Keratinocyte (primary cell): ENCODE measurements at regions not wholly inside any gene's neighbourhood (a gene's known extent, or its start where the extent isn't known, plus 50 kb on each side); places are given as distances from the start of the nearest gene placed in this dataset.

ENCODE experiments used
- DNase-seq: peaks from one replicate; pipeline ENCODE4 v3.0.0-alpha.2; 2011; ENCODE audit warnings: low read depth, missing footprints, low spot score
- FAIRE-seq: peaks from 2 replicates; lab custom pipeline; 2011; peaks lifted over from hg19 to GRCh38; lab: Jason Lieb, UNC
- H2AFZ ChIP-seq: 2 replicates; pipeline ENCODE4 v1.6.0; 2012; ENCODE audit warnings: low read length, control low read depth, inconsistent platforms; ENCODE audit not compliant: control insufficient read depth
- H3K27ac ChIP-seq: 2 replicates; pipeline ENCODE4 v1.5.1; 2011; ENCODE audit warnings: low read length; ENCODE audit not compliant: control insufficient read depth, insufficient read depth
- H3K27me3 ChIP-seq: 3 replicates; pipeline ENCODE4 v1.6.0; 2011; ENCODE audit warnings: low read length; ENCODE audit not compliant: control insufficient read depth, insufficient read depth; ENCODE audit errors: extremely low read depth
- H3K36me3 ChIP-seq, 2 experiments: 2 replicates in 1 of 2; 3 replicates in 1 of 2; pipeline ENCODE4 v1.5.1; 2011; ENCODE audit warnings: low read length in 2 of 2, mild to moderate bottlenecking in 1 of 2; ENCODE audit not compliant: control insufficient read depth in 2 of 2, insufficient read depth in 2 of 2; ENCODE audit errors: extremely low read depth in 1 of 2
- H3K4me1 ChIP-seq: 3 replicates; pipeline ENCODE4 v1.5.1; 2011; ENCODE audit warnings: low read length; ENCODE audit not compliant: control insufficient read depth, insufficient read depth; ENCODE audit errors: extremely low read depth
- H3K4me2 ChIP-seq: 3 replicates; pipeline ENCODE4 v1.6.0; 2011; ENCODE audit warnings: low read depth, low read length; ENCODE audit not compliant: control insufficient read depth, insufficient read depth; ENCODE audit errors: extremely low read depth
- H3K4me3 ChIP-seq, 3 experiments: fragments of 200-600 bp in 1 of 3; sonication (generic) in 1 of 3; 2 replicates in 2 of 3; 3 replicates in 1 of 3; pipeline ENCODE4 v1.5.1; 2011 to 2016; ENCODE audit warnings: low read length in 3 of 3, mild to moderate bottlenecking in 3 of 3, control low read depth in 2 of 3, inconsistent platforms in 1 of 3, low read depth in 1 of 3, mixed read lengths in 1 of 3, mixed run types in 1 of 3, moderate library complexity in 1 of 3; ENCODE audit not compliant: control insufficient read depth in 2 of 3, insufficient read depth in 2 of 3; ENCODE audit errors: extremely low read depth in 1 of 3
- H3K79me2 ChIP-seq: 2 replicates; pipeline ENCODE4 v1.6.0; 2012; ENCODE audit warnings: low read length; ENCODE audit not compliant: control insufficient read depth, insufficient read depth
- H3K9ac ChIP-seq: 3 replicates; pipeline ENCODE4 v1.6.0; 2011; ENCODE audit warnings: low read length; ENCODE audit not compliant: control insufficient read depth, insufficient read depth; ENCODE audit errors: extremely low read depth
- H3K9me1 ChIP-seq: 3 replicates; pipeline ENCODE4 v1.6.0; 2011; ENCODE audit warnings: low read length; ENCODE audit not compliant: control insufficient read depth, insufficient read depth; ENCODE audit errors: extremely low read depth
- H3K9me3 ChIP-seq: 2 replicates; pipeline ENCODE4 v1.5.1; 2012; ENCODE audit warnings: low read depth, low read length; ENCODE audit not compliant: control insufficient read depth
- H4K20me1 ChIP-seq: 3 replicates; pipeline ENCODE4 v1.6.0; 2011; ENCODE audit warnings: low read length; ENCODE audit not compliant: control insufficient read depth, insufficient read depth; ENCODE audit errors: extremely low read depth
- EZH2 ChIP-seq: IDR thresholded peaks from one replicate; pipeline ENCODE4 v1.6.1; 2012; ENCODE audit warnings: inconsistent platforms, mild to moderate bottlenecking, low read length, moderate library complexity
- dilution Hi-C: fragments of 300-500 bp; cut with MboI; formaldehyde crosslinking; loops from one replicate; pipeline ENCODE4 v1.7.0; 2020; ENCODE audit warnings: low sequenced_read_pairs; ENCODE audit not compliant: extremely low pct_ligation_motif_present
- TF ChIP-seq, protein P1 (sequence below), 3 experiments: IDR thresholded peaks in 1 of 3; conservative IDR thresholded peaks in 1 of 3; optimal IDR thresholded peaks in 1 of 3; 2 replicates in 2 of 3; 3 replicates in 1 of 3; pipeline versions ENCODE3 to v1.5.1; 2011; ENCODE audit warnings: low read length in 3 of 3, mild to moderate bottlenecking in 3 of 3, moderate library complexity in 2 of 3, control low read depth in 1 of 3, inconsistent platforms in 1 of 3; ENCODE audit not compliant: insufficient read depth in 2 of 3; ENCODE audit errors: extremely low read depth in 1 of 3

DNA sequence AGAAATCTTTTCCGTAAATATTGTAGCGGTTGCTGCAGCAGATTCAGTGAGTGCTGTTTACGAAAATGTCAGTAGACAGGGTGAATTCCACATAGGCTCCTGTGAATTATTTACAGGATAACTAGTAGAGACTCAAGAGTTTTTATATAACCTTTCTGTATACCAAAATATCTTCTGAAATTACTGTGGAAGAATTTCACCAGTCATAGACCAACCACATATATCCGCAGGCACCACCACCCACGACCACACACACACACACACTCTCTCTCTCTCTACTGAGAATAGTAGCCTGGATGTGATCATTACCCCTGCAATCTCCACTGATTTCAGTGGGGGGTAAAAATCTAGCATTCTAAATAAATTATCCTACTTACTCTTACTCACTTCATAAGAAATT lies 341.8 kb downstream of the RBM43 start:
- Histone ChIP-seq H3K36me3 (no peaks in the 10 kb centered on the region), H3K9me3 (no peaks in the 10 kb centered on the region), H2AFZ (no peak overlapping the region), H3K79me2 (no peaks in the 10 kb centered on the region), H3K4me3 (no peak overlapping the region), H3K9me1 (no peaks in the 10 kb centered on the region), H4K20me1 (no peaks in the 10 kb centered on the region), H3K4me1 (peaks cover 11% of the 10 kb centered on the region), H3K9ac (no peak overlapping the region), H3K27ac (no peak overlapping the region), H3K4me2 (no peak overlapping the region), H3K27me3 (no peaks in the 10 kb centered on the region)
- no peak for FAIRE-seq
- dilution Hi-C loops, result no loop called here
- DNase-seq, result no peak
- TF ChIP-seq, protein P1, sequence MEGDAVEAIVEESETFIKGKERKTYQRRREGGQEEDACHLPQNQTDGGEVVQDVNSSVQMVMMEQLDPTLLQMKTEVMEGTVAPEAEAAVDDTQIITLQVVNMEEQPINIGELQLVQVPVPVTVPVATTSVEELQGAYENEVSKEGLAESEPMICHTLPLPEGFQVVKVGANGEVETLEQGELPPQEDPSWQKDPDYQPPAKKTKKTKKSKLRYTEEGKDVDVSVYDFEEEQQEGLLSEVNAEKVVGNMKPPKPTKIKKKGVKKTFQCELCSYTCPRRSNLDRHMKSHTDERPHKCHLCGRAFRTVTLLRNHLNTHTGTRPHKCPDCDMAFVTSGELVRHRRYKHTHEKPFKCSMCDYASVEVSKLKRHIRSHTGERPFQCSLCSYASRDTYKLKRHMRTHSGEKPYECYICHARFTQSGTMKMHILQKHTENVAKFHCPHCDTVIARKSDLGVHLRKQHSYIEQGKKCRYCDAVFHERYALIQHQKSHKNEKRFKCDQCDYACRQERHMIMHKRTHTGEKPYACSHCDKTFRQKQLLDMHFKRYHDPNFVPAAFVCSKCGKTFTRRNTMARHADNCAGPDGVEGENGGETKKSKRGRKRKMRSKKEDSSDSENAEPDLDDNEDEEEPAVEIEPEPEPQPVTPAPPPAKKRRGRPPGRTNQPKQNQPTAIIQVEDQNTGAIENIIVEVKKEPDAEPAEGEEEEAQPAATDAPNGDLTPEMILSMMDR (optimal IDR thresholded peaks at IDR 0.05 in 1 of 3, IDR thresholded peaks at IDR 0.05 in 1 of 3, conservative IDR thresholded peaks at IDR 0.05 in 1 of 3; ENCODE audit: extremely low read depth in 1 of 3, insufficient read depth in 2 of 3, low read length in 3 of 3), result no peak
- no peak for TF ChIP-seq EZH2

DNA sequence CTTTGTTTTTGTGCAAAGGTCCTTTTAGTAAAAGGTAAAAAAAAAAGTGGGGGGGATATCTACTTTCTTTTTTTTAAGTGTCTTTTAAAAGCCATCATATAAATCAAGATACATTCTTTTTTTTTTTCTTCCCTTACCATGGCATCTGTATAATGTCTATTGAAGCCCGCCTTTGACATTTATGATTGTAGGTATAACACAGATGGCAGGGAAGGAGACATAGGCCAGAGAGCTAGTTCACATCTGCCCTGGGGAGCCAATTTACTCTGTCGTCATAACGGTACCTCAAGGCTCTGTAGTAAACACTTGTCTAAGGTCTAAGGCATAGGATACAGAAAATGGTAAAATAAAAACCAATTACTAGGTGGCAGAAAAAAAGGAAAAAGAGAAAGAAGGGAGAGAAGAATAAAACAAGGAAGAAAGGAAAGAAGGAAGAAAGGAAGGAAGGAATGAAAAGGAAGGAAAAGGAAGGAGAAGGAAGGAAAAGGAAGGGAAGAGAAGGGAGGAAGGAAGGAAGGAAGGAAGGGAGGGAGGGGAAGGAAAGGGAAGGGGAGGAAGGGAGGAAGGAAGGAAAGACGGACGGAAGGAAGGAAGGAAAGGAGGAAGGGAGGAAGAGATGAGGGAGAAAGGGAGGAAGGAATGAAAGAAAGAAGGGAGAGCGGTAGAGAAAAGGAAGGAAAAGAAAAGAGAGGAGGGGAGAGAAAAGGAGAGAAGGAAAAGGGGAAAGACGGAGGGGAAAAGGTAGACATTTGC lies 343.5 kb downstream of the RBM43 start:
- Histone ChIP-seq H3K9me1 (no peaks in the 10 kb centered on the region), H3K4me2 (no peak overlapping the region), H3K4me1 (peaks cover 11% of the 10 kb centered on the region), H3K27me3 (no peaks in the 10 kb centered on the region), H3K36me3 (no peaks in the 10 kb centered on the region), H2AFZ (no peak overlapping the region), H3K79me2 (no peaks in the 10 kb centered on the region), H4K20me1 (no peaks in the 10 kb centered on the region), H3K9ac (no peak overlapping the region), H3K4me3 (no peak overlapping the region), H3K27ac (no peak overlapping the region), H3K9me3 (no peaks in the 10 kb centered on the region)
- dilution Hi-C loops, result no loop called here
- FAIRE-seq (no peak), DNase-seq (no peak)
- TF ChIP-seq, protein P1 (optimal IDR thresholded peaks at IDR 0.05 in 1 of 3, IDR thresholded peaks at IDR 0.05 in 1 of 3, conservative IDR thresholded peaks at IDR 0.05 in 1 of 3; ENCODE audit: extremely low read depth in 1 of 3, insufficient read depth in 2 of 3, low read length in 3 of 3), result no peak
- TF ChIP-seq EZH2, result no peak
